Fibroblast of peridontal ligament (primary cell): ENCODE measurements at regions not wholly inside any gene's neighbourhood (a gene's known extent, or its start where the extent isn't known, plus 50 kb on each side); places are given as distances from the start of the nearest gene placed in this dataset.
A peak's percentile ranks its signal among the peaks of the same experiment; 100 is the strongest.

Experiments
- DNase-seq: peaks from one replicate; pipeline ENCODE4 v3.0.0-alpha.2; 2010; ENCODE audit errors: extremely low read depth

GRCh38 chr5:66306105-66306843 lies 162.2 kb downstream of the SREK1 start:
- peak; percentile 74 for DNase-seq

DNA sequence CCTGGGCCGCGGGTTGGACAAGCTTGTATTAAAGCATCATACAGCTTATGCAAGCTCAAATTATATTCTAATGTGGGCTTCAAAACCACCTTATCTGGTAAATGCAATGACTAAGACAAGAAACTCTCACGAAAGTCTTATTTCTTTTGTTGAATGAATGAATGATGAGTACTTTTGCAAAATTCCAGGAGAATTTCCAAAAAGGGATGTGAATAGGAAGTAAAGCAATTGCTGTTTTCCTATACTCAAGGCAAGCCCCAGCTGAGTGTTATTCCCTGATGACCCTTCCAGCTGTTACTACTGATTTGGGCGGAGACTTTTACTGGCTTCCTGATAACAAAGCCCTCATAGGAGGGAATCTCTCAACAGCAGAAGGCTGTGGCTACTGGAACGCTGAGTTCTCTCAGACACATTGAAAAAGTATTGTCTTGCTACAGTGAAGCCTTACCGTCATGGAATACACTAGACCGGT lies 162.8 kb downstream of the SREK1 start:
- no peak for DNase-seq

GRCh38 chr5:66307647-66308241 lies 163.6 kb downstream of the SREK1 start:
- peak; percentile 85 for DNase-seq

DNA sequence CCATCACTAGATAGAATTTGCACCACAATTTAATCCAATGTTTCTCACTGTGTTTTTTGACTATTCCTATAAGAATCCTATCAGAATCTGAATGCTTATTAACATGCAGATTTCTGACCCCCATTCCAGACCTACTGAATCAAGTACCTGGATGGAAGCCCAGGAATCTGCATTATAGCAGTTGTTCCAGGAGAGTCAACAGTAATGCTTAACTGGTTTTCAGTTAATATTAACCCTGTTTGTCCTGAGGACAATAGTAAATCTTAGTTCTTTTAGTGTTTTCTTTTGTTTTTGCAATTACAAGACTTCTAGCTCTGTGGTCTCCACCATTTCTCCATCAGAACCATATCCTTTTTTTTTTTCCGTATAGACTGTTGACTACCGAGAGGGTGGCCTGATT lies 168.2 kb downstream of the SREK1 start:
- DNase-seq: no peak

DNA sequence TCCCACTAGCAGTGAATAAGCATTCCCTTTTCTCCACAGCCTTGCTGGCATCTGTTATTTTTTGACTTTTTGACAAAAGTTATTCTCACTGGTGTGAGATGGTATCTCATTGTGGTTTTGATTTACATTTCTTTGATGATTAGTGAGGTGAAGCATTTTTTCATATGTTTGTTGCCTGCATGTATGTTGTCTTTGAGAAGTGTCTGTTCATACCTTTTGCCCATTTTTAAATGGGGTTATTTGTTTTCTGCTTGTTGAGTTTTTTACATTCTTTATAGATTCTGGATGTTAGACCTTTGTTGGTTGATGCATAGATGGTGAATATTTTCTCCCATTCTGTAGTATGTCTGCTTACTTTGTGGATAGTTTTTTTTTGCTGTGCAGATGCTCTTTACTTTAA lies 171.7 kb downstream of the SREK1 start:
- no peak for DNase-seq

DNA sequence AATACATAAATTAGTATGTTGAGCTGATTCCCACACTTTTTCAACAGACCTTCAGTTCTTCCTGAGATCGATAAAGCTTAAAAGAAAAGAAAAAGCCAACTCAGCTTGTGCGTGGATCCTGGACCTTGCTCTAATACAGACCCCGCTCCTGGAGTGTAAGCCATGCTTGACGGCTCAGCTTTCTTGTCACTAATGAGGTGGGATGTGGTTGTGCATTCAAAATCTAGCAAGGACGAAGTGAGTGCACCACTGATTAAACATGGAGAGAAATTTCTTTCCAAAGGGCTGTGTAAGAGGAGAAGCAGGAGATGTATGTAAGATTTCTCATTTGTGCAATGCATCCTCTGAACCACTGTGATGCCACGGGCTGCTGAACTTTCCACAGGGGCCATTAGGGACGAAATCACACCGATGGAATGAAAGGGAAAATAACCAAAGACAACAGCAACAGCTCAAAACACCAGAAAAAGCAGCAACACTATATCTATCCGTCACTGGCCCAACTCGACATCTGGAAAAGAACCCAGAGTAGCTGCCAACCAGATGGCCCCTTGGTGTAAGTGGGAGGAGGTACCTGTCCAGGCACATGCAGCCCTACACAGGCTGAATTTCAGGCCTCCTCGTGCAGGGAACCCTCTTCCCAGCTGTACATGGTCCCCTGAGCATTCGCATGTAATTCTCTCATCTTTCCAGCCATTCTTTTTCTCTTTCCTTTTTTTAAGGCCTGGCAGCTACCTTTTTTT lies 178.9 kb downstream of the SREK1 start:
- no peak for DNase-seq

DNA sequence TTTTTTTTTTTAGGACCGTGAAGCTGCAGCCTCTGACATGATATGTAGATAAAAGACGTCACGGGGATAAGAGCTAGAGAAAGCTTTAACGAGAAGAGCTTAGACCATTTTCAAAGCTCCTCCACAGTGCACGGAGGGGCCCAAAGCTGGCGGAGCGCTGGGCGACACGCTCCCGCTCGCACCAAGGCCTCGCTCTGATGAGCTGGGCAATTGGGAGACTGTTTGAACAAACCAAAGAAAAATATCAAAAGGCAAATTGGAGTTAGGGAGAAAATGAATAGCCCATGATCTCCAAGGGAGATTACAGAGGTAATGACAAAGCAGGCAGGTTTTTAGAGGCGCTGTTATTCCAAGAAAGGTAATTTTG lies 179.4 kb downstream of the SREK1 start:
- no peak for DNase-seq

GRCh38 chr5:66324357-66324756 lies 180.3 kb downstream of the SREK1 start:
- no peak for DNase-seq

- DNase-seq: no peak
Observed at GRCh38 chr5:66326276-66326675, 182.2 kb downstream of the SREK1 start.

DNA sequence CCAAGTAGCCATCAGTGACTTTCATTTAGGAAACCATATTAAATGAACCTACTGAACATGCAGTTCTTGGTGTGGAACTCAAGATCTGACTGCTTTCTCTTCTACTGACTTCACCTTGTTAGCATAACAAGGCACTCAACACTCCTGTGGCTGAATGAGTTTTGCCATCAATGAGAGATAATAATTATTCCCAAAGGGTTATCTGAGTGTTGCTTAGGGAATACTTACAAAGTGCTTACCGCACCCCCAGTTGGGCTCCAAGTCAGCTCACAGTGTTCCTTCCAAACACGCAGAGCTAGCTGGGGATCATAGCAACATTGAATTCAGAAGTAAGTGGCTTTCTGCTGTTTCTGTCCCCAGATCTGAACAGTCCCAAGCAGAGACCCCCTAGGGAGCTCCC lies 182.9 kb downstream of the SREK1 start:
- DNase-seq: no peak

GRCh38 chr5:66329078-66329477 lies 185.0 kb downstream of the SREK1 start:
- no peak for DNase-seq

- no peak for DNase-seq
Observed at GRCh38 chr5:66333192-66333591, 189.1 kb downstream of the SREK1 start.

DNA sequence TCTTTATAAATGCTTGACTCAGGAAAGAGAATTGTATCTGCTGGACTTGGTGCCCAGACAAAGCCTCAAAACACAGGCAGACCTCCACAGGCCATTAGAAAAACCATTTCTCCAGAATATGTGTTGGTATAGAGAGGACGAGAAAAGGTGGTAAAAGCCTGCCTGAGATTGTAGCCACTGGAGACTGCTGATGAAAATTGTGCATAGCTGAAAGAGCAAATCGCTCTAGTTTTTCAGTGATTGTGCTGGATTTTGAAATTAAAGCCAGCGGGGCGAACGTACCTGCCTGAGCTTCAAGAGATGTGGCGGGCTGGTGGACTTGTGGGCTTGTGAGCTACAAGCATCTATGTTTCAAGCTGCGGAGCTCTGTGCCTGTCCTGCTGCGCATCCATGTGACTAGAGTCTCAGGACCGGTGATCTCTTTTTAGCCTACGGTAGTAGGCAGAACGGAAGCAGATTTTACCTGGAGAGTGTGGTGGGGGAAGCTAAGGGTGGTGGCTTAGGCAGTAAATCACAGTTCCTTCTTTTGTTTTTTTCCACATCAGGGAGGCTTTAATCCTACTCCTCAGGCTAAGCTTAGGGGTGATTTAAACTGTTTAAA lies 193.6 kb downstream of the SREK1 start:
- no peak for DNase-seq

GRCh38 chr5:66338828-66339227 lies 194.7 kb downstream of the SREK1 start:
- no peak for DNase-seq

DNA sequence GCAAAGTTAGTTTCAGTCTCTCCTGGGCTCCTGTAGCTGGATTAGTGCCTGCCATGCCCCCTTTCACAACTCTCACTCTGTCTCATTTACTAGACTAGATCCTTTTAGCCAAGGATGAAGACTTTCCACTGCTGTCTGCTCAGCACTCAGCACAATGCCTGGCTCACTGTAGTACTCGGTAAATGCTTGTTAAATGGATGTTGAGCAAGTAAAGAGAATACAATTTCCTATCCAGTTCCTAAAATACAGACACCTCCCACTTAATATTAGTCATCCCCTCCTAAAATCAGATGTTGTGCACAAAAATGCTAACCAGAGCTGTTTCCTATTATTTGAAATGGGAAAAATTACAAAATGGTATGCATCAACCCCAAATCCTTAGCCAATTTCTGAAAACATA lies 195.8 kb downstream of the SREK1 start:
- no peak for DNase-seq

GRCh38 chr5:66340786-66341185 lies 196.7 kb downstream of the SREK1 start:
- no peak for DNase-seq

DNA sequence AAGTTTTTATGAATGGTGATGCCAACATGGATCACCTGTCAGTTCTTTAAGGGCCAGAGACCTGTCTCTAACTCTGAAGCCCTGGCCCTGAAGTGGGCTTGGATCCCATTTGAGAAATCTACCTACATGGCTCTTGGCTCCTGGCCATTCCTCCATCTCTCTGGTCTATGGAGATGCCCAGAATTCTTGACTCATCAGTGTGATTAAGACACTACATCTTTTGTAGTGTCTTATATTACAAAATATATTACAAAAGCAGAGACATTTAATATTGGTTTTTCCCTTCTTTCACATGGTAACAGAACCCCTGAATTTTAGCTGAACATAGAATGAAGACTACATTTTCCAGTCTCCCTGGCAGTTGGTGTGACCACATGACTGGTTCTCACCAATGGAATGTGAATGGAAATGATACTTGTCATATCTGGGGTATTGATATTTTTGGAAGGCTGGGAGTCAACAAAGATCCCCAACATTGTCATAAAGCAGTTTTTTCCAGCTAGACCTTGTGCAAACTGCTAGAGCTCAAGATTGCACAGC lies 198.3 kb downstream of the SREK1 start:
- no peak for DNase-seq

- no peak for DNase-seq
Observed at GRCh38 chr5:66343370-66344071, 199.4 kb downstream of the SREK1 start.

GRCh38 chr5:66344544-66344943 lies 200.4 kb downstream of the SREK1 start:
- DNase-seq: no peak

DNA sequence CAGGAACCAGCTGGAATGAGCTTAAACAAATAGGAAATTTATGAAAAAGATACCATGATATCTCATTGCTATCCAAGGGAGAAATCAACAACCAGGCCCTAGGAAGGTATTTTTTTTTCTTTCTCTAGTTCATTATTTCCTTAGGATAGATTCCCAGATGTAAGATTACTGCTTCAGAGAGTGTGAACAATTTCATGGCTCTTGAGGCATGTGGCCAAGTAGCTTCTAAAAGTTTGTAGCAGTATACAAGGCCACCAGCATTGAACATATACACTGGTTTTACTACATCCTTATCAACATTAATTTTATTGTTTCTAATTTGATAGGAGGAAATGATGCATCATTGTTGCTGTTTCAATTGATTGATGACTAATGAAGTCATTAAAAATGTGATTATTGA lies 201.2 kb downstream of the SREK1 start:
- DNase-seq: no peak

GRCh38 chr5:66346869-66347268 lies 202.8 kb downstream of the SREK1 start:
- no peak for DNase-seq
